NCI-H460 (cell line): ENCODE measurements at regions not wholly inside any gene's neighbourhood (a gene's known extent, or its start where the extent isn't known, plus 50 kb on each side); places are given as distances from the start of the nearest gene placed in this dataset.
"Not testable (repeated sequence)": the region's sequence is repeated elsewhere in the genome, so short reads cannot be mapped to it uniquely, and the experiment has no call there.

Experiments
- DNase-seq: peaks from one replicate; pipeline ENCODE4 v3.0.0-alpha.2; 2016; ENCODE audit warnings: low read depth; ENCODE audit errors: extremely low read depth

DNA sequence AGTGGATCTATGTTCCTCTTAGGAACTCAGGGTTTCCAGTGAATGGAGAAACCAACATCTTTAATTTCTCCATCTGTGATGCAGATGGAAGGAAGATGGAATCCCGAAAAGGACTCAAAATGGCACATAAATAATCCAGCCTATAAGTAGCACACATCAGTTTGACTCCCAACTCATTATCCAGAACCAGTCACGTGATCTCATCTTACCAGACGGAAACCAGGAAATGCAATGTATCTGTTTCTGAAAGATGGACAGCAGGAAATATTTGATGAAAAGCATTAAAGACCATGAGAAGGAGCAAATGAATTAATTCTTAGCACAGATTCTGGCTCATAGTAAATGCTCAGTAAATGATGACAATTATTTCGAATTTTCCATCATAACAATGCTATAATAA, 443.1 kb upstream of the FMR1 start:
- no peak for DNase-seq

DNA sequence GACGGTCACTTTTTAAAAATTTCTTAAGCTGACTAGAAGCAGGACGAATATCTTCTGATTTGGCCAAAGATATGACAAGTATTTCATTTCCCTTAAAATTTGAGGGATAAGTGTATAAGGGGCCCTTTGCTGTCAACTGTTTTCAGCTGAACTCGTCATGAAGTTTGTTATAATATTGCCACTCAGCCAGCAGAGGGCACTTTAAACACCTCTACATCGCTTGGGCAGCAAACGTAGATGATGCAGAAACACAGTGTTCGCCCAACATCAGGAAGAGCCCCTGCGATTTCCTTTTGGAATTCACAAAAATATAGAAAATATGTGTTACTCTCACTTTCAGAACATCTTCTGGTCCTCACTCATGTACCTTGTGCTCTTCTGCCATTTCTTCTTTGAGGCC, 435.7 kb upstream of the FMR1 start:
- peak; percentile 16 for DNase-seq

DNA sequence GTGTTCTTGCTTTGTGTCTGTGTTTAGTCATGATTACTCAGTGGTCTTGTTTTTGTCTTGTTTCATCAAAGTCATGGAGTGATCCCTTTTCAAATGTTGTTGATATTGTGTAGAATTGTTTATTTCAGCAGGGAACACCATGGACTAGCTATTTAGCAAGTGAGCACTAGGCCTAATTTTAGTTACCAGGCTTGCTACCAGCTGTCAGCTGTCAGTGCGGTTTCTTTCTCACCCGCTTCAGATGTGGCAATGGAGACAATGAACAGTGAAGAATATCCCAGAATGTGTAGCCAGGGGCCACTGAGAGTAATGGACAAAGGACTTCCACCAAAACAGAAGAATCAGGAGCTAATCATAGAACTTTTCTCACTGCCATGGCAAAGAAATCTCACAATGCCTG, 432.8 kb upstream of the FMR1 start:
- no peak for DNase-seq

DNA sequence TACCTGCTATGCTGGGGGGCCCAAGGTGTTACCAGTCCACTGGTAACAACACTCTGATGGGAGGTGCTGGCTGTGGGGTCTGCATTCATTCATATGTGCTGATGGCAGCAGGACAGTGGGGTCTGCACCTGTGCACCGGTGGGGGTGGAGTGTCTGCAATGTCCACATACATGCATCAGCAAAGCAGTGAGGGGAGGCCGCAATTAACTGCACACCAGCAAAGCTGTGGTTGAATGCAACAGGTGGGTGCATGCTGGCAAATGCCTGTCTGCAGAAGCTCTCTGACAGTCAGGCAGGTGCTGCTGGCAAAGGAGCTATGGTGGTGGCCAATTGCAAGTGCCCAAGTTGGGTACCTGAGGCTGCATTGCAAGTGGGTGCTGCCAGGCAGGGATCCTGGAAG, 426.5 kb upstream of the FMR1 start:
- DNase-seq: no peak

DNA sequence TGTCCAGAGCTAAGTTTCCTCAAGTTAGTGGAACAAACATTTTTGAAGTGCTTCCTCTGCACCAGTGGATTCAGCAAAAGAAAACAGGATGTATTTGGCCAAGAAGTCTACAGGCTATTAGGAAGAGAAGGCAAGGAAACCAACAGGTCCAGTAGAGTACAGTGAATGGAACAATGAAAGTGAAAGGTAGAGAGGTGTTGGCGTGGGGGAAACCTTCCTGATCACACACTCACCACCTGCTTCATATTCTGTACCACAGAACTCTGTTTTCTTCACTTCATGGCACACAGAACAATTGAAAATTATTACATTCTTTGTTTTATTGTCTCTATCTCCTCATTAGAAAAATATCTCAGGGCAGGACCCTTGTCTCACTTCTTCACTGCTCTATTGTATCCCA, 417.4 kb upstream of the FMR1 start:
- no peak for DNase-seq

DNA sequence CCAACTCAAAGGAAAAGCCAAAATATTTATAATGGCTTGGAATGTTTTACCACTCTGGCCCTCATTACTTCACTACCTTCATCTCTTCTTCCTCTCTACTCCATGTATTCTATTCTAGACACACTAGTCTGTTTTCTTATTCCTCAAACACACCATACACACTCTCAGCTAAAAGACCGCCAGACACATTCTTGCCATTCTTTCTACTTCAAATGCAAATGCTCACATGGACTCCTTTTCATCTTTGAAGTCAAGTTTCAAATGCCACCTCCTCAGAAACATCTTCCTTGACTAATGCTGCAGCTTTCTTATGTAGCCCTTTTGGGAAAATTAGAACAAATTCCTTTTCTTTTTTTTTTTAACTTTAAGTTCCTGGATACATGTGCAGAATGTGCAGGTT, 412.9 kb upstream of the FMR1 start:
- DNase-seq: no peak

DNA sequence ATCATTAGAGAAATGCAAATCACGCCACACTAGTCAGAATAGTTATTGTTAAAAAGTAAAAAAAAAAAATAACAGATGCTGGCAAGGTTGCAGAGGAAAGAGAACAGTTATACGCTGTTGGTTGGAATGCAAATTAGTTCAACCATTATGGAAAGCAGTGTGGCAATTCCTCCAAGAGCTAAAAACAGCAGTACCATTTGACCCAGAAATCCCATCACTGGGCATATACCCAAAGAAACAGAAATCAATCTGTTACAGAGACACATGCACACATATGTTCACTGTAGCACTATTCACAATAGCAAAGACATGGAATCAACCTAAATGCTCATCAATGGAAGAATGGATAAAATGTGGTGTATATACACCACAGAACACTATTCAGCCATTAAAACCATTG, 388.7 kb upstream of the FMR1 start:
- DNase-seq: no peak

DNA sequence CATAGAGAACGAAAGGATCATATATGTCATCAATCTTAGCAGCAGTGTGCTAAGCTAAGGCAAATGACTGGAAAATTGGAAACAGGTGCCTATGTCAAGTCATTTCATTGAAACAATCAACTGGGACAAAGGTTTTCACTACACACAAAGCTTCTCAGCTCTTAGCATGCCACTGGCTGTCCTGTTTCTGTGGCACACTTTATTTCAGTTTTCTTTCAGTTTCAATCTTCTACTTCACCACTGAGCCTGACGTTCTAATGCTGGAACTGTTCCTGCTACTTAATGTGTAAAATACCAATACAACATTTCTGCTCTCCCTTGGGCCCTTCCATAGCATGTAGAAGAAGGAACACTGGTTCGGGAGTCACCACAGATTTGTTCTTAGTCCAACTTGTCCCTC, 378.3 kb upstream of the FMR1 start:
- DNase-seq: no peak

DNA sequence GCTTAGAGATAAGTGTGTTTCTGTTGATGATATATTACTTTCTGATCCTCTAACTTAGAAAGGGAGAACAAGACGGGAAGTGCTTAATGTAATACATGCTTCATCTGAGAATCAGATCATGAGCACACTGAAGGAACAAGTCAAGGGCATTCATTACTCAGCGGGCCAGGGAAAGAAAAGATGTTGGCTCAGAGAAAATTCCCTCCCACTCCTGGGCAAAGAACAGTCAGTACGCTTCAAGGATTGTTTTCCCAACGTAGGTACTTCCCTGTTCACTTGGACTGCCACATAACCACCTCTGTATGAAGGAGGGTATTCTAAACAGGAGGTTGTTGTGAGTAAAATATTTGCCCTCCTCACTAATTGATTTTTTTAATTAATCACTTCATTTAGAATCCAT, 374.5 kb upstream of the FMR1 start:
- DNase-seq: no peak

DNA sequence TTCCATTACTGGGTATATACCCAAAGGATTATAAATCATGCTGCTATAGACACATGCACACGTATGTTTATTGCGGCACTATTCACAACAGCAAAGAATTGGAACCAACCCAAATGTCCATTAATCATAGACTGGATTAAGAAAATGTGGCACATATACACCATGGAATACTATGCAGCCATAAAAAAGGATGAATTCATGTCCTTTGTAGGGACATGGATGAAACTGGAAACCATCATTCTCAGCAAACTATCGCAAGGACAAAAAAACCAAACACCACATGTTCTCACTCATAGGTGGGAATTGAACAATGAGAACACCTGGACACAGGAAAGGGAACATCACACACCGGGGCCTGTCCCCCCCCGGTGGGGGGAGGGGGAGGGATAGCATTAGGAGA, 363.7 kb upstream of the FMR1 start:
- not testable (repeated sequence) for DNase-seq

DNA sequence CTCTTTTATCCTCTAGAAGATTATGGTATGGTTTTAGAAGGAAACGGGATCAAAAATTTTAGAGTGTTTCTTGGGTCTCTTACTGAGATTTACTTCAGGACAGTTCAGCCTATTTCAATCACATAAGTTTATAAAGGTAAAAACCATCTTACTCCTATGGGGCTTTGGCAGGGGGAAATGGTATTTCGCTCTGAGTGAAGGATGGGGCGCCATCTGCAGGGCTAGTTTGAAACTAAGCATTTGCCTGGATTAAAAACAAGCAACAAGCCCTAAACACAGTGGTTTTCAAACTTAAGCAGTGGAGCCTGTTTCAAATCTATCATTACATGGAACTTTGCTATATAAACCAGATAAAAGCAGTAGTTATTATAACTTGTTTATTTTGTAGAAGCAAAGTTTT, 361.5 kb upstream of the FMR1 start:
- DNase-seq: peak; percentile 12

DNA sequence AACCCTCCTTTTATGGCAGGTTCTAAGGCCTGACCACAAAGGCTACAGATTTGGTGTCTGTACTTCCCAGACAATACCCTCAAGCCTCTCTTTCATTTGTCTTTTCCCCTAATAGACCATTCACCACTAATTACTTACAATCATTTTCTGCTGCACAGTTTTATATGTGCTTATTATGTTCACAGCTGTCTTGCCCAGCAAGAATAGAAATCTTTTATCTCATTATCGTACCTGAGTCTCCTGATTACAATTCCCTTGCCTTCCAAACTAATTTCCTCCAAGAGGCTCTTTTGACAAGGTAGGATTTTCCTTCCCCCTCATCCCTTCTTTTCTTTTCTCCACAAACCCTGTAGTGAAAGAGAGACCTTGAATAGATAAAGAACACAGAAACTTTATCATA, 352.5 kb upstream of the FMR1 start:
- no peak for DNase-seq

DNA sequence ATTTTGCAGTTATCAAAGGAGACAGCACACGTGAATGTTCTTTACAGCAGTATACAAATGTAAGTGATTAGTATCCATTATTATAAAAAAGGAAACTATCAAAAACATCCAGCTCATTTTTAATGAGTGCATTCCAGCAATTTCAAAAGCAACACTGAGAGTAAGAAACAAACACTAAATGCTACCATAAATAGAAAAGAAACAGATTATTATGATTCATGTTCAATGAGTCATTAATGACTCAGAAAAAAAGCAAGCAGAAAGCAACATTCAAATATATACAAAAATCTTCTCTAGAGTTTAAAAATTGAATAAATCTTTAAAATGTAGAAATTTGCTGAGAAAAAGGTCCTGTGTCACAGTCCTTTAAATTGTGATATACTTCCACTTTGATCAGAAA, 346.5 kb upstream of the FMR1 start:
- no peak for DNase-seq

DNA sequence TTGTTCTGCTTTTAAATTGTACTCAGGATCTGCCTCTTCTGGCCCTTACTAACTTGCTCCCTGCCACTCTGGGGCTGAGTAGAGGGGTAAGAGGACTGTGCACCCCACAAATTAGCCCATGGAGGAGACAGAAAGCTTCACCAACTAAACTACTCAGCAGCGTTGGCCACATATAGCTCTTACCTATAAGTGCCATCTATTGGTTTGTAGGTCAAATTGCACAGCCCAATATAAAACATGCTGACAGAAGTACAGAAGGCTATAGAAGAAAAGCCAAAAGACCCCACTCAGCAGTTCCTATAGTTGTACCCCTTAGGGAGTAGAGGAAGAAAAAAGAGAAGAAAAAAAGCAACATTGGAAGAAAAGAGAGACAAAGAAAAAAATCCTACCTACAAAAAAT, 341.2 kb upstream of the FMR1 start:
- no peak for DNase-seq

DNA sequence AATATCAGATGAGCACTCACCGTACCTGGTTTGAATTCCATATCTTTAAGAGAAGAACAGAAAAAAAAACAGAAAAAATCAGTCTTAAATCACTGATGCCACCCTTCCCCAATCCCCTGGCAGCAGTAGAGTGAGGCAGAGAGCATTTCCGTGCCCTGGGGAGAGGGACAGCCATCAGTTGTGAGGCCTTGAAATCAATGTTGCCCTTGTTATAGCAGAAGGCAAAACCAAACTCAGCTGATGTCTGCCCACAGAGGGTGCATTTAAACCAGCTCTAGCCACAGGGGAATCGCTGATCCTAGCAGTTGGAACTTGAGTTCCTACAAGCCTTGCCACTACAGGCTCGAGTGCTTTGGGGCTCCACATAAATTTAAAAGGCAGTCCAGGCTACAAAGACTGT, 338.5 kb upstream of the FMR1 start:
- no peak for DNase-seq

DNA sequence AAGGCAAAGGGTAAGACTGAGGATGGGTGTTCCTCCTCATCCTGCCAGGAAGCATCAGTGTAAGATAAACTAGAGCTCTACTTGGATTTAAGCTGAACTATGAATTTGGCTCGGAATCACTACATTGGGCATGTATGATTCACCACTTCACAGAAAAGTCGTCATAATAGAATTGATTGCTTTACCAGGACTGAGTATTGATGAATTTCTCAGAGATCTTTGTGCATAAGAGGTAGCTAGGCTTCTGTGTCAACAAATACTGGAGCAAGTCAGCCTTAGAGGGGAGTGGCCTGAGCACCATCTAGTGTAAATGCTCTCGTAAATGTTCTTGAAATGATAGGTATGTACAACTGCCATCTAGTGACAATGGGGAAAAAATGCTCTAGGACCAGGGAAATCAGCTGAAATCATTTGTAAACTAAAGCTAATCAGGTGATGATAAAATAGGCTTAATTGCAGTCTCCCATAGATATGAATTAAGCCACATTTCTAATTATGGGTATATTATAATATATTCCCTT, 309.5 kb upstream of the FMR1 start:
- peak; percentile 12 for DNase-seq

DNA sequence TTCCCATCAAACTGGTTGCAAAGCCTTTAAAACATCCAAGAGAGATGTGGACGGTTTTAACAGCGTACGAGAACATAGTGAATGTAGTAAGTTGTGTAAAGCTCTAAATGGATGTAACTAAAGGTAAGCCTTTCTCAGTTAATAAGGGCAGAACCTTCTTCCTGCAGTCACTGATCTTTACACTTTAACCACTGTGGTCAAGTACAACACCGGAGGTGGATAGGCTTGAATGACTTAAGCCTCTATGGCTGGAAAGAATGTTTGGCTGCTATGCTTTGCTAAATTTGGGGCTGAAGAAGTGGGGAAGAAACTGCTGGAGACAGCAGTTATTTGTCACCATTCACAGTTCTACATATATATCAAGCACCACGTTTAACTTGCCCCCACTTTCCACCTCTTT, 285.1 kb upstream of the FMR1 start:
- DNase-seq: no peak

DNA sequence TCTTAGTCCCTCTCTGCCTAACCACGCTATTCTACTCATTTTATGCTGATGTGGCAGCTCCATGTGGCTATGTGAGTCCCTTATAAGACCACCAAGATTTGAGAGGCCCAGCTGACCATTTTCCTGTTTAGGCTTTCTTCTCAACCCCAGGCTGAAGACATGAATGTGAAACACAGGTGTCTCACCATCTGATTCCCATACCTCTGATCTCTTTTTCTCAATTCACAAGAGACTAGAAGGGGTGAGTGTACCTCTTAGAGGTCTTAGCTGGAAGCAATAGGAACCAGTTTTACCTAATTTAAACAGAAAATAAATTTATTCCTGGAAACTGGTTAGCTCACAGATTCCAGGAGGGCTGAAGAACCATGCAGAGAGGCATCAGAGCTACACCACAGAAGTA, 276.5 kb upstream of the FMR1 start:
- DNase-seq: no peak

DNA sequence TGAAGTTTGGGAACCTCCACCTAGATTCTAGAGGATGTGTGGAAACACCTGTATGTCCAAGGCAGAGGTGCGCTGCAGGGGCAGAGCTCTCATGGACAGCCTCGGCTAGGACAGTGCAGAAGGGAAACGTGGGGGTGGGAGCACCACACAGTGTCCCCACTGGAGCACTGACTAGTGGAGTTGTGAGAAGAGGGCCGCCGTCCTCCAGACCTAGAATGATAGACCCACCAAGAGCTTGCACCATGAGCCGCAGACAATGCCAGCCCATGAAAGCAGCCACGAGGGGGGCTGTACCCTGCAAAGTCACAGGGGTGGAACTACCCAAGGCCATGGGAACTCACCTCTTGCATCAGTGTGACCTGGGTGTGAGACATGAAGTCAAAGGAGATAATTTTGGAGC, 274.5 kb upstream of the FMR1 start:
- no peak for DNase-seq

DNA sequence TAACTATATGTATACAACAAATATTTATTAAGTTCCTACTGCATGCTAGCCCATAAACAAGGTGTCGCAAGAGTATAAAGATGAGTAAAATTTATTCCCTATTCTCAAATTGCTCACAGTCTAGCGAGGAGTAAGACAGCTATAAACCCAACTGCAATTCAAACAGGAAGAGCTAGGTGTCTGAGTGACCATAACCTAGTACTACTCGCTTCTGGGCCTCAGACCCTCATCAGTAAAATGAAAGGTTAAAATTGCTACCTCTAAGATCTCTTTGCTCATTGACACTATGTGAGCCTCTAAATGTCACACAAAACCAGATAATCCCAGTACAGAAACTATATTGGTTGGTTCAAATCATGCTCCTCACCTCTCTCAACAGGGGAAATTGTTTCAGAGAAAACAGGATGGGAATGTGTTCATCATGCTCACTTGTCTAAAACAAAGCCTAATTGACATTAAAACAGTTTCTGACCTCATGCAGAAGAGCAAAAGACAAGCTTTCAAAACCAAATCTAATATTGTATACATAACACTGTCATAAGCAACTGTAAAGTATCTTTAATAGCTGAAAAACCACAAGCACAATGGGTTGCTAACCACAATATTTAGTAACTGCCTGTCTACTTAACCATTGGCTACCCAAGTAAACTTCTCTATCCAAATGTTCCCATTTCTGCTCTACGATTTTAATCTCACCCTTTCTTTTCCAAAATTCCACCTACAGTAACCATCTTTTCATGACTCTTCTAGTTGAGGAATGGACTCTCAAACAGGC, 264.6 kb upstream of the FMR1 start:
- no peak for DNase-seq

DNA sequence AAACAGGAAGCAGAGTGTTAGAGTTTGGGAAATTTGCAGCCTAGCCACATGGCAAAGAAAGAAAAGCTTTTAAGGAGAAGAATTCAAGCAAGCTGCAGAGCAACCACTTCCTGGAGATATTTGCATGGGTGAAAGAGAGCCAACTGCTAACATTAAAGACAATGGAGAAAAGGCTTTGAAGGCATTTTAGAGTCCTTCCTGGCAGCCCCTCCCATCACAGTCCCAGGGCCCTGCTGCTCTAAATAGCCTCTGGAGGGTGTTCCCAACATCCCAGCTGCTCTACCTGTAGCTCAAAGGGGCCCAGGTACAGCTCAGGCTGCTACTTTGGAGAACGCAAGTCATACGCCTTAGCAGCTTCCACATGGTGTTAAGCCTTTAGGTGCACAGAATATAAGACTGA, 235.9 kb upstream of the FMR1 start:
- DNase-seq: no peak

DNA sequence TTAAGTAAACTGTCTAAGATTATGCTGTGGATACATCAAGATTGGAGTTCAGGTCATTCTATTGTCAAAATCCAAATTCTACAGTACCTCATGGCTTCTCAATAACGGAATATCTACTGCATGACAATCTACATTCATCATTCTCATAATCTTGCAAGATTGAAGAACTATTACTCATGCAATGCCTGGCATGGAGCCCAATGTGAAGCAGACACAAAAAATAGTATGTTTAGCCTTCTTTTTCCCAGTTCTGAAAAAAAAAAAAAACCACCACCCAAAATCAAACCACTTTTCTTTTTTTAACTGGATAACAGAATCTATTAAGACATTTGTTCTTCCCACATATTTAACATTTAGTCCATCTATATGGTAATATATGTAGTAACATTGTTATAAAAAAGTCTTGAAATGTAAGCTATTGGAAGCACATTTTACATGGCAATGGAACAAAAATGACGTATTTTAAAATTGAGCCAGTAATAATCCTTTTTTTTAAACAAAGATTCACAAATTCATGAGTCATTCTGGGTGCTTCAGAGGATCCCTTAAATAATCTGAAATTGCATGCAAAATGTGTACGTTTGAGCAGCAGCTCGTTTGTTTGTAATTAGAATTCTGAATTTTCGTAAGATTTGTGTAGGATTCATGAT, 232.2 kb upstream of the FMR1 start:
- DNase-seq: no peak

DNA sequence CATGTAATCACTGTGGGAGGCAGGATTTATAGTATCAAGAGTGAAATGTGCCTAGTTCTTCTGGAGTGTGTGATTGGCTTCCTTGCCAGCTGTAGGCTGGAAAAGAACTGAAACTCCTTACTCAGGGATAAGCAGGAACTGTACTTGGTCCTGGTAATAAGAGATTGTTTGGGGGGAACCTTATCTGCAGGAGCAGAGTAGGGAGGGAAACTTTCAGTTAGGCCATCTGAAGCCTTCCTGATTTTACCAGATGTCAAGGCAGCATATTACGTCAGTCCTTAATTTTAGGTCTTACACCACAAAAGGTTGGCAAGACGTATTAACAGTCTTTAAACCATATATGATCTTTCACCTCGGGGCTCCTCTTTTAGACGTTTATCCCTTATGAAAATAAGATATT, 231.5 kb upstream of the FMR1 start:
- DNase-seq: no peak
